GM19238 (cell line): ENCODE measurements at regions not wholly inside any gene's neighbourhood (a gene's known extent, or its start where the extent isn't known, plus 50 kb on each side); places are given as distances from the start of the nearest gene placed in this dataset.

Experiments
- DNase-seq: peaks from one replicate; pipeline ENCODE4 v3.0.0; 2011; ENCODE audit warnings: low spot score; ENCODE audit not compliant: insufficient read length

DNA sequence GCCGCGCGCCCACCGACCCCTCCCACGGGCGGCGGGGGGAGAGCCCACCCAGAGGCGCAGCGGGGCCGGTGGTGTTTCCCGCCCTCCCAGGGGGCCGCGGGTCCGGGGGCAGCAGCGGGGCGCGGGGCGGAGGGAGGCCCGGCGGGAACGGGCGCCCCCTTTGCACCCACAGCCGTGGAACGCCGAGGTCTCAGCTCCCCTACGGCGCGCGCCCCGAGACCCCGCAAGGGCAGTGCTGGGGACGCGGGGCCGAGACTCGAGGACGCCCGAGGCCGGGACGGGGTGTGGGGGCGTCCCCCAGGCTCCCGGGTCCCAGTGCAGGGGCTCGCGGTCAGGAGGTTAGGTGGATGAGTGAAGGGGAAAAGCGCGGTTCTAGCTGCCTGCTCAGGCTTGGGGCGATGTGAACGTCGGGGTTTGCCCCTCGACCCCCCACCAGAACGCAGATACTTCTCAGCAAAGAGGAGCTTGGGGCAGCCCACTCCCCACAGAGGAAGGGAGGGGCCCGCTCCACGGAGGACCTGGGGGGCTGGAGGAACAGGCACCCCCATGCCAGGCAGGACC lies 65.5 kb upstream of the BHLHE23 start:
- DNase-seq = no peak

DNA sequence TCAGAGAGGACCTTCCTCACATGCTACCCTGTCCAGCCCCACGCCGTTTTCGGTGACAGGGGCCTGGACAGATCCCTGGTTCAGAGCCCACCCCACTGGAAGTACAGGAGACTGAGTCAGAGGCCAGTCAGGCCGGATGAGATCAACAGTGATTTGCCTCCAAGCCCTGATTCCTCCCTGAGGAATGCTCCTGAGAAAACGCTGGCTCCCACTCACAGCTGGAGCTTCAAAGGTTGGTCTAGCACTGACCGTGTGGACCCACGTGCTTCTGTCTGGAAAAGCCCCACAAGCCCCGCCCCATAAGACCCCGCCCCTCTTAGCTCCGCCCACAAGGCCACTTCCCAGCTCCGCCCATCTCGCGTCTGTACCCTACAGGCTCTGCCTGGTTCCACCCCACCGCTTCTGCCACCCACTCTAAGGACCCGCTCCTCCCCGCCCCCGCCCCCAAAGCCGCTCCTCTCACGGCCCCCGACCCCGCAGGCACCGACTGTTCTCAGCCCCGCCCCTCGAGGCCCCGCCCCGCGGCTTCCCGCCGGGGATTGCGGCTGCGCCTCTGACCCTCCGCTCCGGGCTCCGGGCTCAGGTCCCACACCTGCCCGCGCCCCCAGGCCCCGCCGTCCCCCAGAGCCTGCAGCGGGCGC lies 64.9 kb upstream of the BHLHE23 start:
- no peak for DNase-seq

DNA sequence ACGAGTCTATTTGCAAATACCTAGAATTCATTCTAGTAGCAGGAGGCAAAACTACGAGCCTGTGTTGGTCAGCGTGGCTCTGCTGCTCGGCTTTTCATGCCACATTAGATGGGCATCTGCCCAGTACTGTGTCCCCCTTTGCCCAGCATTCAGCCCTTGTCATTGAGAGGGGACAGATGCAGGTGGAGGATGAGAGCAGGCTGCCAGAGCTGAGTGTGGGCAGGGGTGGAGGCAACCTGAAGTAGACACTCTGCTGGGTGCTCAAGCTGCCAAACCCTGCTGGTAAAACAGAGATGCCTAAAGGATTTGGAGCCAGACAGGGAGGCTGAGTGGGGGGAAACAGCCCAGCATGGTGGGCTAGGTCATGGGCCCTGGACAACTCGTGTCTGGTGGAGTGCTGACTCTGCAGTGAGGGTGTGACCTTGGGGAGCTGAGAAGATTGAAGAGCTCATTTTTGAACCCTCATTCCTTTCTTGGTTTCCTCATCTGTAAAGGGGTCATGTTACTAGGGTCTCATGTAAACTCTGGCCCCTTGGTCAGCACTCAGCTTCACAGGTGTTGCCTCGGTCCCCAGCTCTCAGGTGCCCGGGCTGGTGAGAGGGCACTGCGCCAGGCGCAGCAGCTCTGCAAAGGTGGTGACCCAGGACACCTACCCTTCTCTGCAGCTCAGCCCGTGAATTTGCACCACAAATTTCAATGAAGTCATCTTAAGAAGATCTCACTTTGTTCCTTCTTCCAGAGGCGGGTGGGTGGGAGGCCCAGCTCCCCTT lies 64.2 kb upstream of the BHLHE23 start:
- no peak for DNase-seq

DNA sequence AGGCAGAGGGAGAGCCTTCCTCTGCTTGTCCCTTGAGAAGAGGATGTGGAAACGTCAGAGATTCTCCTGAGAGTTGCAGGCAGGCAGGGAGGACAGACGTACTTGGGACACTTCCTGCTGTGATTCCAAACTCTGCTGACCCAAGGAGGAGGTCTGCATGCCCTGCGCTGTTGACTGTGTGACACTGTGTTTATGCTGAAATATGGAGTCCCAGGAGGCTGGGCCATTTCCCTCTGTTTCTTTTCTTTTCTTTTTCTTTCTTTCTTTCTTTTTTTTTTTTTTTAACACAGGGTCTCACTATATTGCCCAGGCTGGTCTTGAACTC lies 63.5 kb upstream of the BHLHE23 start:
- DNase-seq = no peak

- DNase-seq = no peak
These were observed 62.1 kb upstream of the BHLHE23 start for GRCh38 chr20:63068711-63069367.

- DNase-seq = no peak
These were observed 61.2 kb upstream of the BHLHE23 start for GRCh38 chr20:63067721-63068560.

DNA sequence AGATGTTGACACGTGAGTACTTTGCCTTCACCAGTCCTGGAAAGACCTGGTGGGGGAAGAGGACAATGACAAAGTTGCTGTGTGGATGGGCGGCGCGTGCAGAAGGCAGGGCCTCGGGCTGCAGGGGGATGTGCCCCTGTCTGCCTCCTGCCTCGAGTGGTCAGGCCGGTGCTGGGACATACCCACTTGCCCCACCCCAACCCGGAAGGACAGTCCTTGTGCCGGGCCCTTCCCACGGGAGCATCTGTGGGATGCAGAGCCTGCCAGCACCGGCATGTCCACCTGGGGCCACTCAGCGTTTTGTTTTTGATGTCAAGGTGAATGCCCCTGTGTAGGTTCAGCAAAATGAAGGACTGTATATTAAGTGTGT lies 60.5 kb upstream of the BHLHE23 start:
- no peak for DNase-seq

GRCh38 chr20:63066506-63067265 lies 59.9 kb upstream of the BHLHE23 start:
- DNase-seq = no peak

- no peak for DNase-seq
These were observed 59.1 kb upstream of the BHLHE23 start for GRCh38 chr20:63065911-63066310.

GRCh38 chr20:63064745-63065711 lies 58.3 kb upstream of the BHLHE23 start:
- DNase-seq = no peak

GRCh38 chr20:63064310-63064709 lies 57.5 kb upstream of the BHLHE23 start:
- no peak for DNase-seq

DNA sequence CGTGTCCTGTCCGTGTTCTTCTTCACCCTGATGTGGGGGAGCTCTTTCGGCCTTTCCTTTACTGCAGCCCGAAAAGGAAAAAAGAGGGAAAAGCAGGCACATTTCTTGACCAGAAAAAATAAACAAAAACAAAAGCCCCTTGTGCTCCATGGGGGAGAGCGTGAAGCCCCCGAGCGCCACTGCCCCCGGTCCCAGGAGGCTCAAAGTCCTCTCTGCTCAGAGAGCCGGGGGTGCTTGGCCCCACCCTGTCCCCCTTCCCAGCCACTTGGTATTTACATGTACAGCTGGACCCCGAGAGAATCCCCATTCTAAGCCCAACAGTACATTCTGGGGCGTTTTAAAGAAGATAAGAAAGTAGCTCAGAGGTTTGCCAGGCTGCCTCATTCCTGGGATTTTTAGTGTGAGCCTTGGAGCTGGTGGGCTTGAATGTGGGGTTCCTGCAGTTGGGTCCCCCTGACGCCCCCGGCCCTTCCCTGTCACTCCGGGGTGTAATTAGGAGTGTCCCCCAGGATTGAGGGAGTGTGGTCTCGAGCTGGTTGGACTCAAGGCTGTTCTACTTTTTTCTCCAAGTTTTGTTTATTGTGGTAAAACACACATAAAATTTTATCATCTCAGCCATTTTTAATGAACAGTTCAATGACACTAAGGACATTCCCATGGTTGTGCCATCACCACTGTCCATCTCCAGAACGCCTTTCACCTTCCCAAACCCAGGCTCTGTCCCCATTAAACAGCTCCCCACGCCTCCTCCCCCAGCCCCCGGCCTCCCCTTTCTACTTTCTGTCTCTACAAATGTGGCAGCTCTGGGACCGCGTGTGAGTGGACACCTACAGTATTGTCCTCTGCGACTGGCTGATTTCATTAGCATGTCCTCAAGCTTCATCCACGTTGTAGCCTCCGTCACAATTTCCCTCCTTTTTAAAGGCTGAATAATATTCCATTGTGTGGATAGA lies 55.7 kb upstream of the BHLHE23 start:
- no peak for DNase-seq

DNA sequence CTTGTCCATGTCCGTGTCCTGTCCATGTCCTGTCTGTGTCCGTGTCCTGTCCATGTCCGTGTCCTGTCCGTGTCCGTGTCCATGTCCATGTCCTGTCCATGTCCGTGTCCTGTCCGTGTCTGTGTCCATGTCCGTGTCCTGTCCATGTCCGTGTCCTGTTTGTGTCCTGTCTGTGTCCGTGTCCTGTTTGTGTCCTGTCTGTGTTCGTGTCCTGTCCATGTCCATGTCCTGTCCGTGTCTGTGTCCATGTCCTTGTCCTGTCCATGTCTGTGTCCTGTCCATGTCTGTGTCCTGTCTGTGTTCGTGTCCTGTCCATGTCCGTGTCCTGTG lies 55.0 kb upstream of the BHLHE23 start:
- DNase-seq = no peak

DNA sequence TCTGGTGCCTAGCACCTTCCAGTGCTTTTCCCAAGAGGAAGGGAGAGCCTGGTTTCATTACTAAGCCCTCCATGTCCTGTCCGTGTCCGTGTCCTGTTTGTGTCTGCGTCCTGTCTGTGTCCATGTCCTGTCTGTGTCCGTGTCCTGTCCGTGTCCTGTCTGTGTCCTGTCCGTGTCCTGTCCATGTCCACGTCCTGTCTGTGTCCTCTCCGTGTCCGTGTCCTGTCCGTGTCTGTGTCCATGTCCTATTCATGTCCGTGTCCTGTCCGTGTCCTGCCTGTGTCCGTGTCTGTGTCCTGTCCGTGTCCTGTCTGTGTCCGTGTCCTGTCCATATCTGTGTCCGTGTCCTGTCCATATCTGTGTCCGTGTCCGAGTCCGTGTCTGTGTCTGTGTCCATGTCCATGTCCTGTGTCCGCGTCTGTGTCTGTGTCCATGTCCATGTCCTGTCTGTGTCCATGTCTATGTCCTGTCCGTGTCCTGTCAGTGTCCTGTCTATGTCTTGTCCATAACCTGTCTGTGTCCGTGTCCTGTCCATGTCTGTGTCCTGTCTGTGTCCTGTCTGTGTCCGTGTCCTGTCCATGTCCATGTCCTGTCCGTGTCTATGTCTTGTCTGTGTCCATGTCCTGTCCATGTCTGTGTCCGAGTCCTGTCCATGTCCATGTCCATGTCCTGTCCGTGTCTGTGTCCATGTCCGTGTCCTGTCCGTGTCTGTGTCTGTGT lies 54.4 kb upstream of the BHLHE23 start:
- no peak for DNase-seq

DNA sequence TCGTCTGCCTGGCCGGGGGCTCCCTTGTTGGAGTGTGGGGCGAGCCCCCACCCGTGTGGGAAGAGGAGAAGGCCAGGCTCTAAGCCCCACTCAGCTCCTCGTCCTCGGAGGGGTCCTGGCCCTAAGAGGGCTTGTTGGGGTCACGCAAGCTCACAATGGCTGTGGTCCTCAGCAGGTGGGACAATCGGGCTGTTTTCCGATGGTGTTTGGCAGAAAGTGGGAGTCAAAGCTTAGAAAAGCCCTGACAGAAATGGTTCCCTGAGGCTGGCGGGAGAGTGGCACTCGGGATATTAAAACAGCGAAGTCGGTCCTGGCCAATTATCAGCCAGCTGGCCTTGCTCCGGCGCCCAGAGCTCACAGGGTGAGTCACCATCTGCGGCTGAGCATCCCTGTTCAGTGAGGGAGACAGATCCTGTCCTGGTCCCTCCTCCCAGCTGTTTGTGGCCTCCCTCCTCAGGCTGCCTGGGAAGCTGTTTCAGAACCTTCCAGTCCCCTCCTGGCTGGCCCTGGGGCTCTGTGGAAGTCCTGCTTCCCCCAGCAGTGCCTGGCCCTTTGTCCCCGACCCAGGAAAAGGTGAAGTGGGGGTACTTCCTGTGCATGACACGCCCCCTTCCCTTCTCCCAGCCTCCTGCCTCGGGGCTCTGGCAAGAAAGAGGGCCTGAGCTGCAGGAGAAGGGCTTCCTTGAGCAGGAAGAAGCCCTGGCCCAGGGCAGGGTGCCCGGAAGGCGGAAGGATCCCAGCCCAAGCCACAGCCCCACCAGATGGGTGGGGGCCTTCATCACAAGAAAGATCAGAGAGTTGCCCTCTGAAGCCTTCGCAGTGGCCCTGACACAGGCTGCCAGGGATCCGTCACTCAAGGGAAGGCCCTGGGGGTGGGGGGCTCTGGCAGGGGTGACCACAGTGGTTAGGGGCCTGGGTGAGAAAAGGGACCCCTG lies 53.6 kb upstream of the BHLHE23 start:
- no peak for DNase-seq

- no peak for DNase-seq
These were observed 52.9 kb upstream of the BHLHE23 start for GRCh38 chr20:63059684-63060056.
